OCI-LY3 (cell line): ENCODE measurements at regions not wholly inside any gene's neighbourhood (a gene's known extent, or its start where the extent isn't known, plus 50 kb on each side); places are given as distances from the start of the nearest gene placed in this dataset.
A peak's percentile ranks its signal among the peaks of the same experiment; 100 is the strongest.
"Not testable (repeated sequence)": the region's sequence is repeated elsewhere in the genome, so short reads cannot be mapped to it uniquely, and the experiment has no call there.

Experiments used
- H2AFZ ChIP-seq: fragments of 200-600, 300-600 bp; shearing (Covaris generic); 2 replicates; pipeline ENCODE4 v1.6.0; 2014; ENCODE audit warnings: antibody characterized with exemption, low read depth, low read length
- H3K27ac ChIP-seq: fragments of 200-600, 300-600 bp; sonication (generic); 2 replicates; pipeline ENCODE4 v1.5.1; 2014; ENCODE audit warnings: mild to moderate bottlenecking, low read length, moderate library complexity, mixed read lengths
- H3K27me3 ChIP-seq: fragments of 200-600, 300-600 bp; sonication (generic); 2 replicates; pipeline ENCODE4 v1.6.1; 2014; ENCODE audit warnings: low read depth, low read length, mixed read lengths
- H3K36me3 ChIP-seq: fragments of 200-600, 300-600 bp; sonication (generic); replicated peaks from 2 replicates; pipeline ENCODE3; 2014; ENCODE audit warnings: low read depth, low read length, mixed read lengths
- H3K4me1 ChIP-seq: fragments of 300-600, 200-600 bp; sonication (generic); 2 replicates; pipeline ENCODE4 v1.6.1; 2014; ENCODE audit warnings: low read length, mixed read lengths
- H3K4me2 ChIP-seq: fragments of 200-600, 300-600 bp; sonication (generic); 2 replicates; pipeline ENCODE4 v1.6.1; 2014; ENCODE audit warnings: low read length, mixed read lengths
- H3K4me3 ChIP-seq: fragments of 300-600, 200-600 bp; sonication (generic); 2 replicates; pipeline ENCODE4 v1.5.1; 2014; ENCODE audit warnings: antibody characterized with exemption, mild to moderate bottlenecking, low read length, moderate library complexity
- H3K79me2 ChIP-seq: fragments of 300-600, 200-600 bp; shearing (Covaris generic); 2 replicates; pipeline ENCODE4 v1.6.1; 2014; ENCODE audit warnings: mild to moderate bottlenecking, low read length, mixed read lengths
- H3K9ac ChIP-seq: fragments of 300-600, 200-600 bp; shearing (Covaris generic); 2 replicates; pipeline ENCODE4 v1.6.0; 2014; ENCODE audit warnings: mild to moderate bottlenecking, low read length, moderate library complexity
- H3K9me3 ChIP-seq: fragments of 200-600, 300-600 bp; shearing (Covaris generic); 2 replicates; pipeline ENCODE4 v1.6.1; 2014; ENCODE audit warnings: low read length, mixed read lengths; ENCODE audit not compliant: insufficient read depth
- H4K20me1 ChIP-seq: fragments of 200-600, 300-600 bp; sonication (generic); 2 replicates; pipeline ENCODE4 v1.6.1; 2016; ENCODE audit warnings: low read length, mixed read lengths; ENCODE audit not compliant: insufficient read depth
- EZH2phosphoT487 ChIP-seq: fragments of 200-600 bp; shearing (Covaris generic); IDR thresholded peaks from 2 replicates; pipeline ENCODE4 v1.6.1; 2018; ENCODE audit warnings: antibody characterized with exemption, mixed run types, low read depth
- TF ChIP-seq, protein P1 (sequence below): fragments of 200-600, 300-600 bp; sonication (generic); IDR thresholded peaks from 2 replicates; pipeline ENCODE4 v1.5.1; 2014; ENCODE audit warnings: antibody characterized with exemption, low read length, low read depth

- Histone ChIP-seq H3K4me1 (no peaks in the 10 kb centered on the region), H2AFZ (no peak overlapping the region), H3K79me2 (no peaks in the 10 kb centered on the region), H4K20me1 (no peaks in the 10 kb centered on the region), H3K27ac (no peak overlapping the region), H3K27me3 (no peaks in the 10 kb centered on the region), H3K4me3 (no peak overlapping the region), H3K36me3 (no peaks in the 10 kb centered on the region), H3K9me3 (no peaks in the 10 kb centered on the region), H3K9ac (no peak overlapping the region), H3K4me2 (no peak overlapping the region)
- TF ChIP-seq, protein P1, sequence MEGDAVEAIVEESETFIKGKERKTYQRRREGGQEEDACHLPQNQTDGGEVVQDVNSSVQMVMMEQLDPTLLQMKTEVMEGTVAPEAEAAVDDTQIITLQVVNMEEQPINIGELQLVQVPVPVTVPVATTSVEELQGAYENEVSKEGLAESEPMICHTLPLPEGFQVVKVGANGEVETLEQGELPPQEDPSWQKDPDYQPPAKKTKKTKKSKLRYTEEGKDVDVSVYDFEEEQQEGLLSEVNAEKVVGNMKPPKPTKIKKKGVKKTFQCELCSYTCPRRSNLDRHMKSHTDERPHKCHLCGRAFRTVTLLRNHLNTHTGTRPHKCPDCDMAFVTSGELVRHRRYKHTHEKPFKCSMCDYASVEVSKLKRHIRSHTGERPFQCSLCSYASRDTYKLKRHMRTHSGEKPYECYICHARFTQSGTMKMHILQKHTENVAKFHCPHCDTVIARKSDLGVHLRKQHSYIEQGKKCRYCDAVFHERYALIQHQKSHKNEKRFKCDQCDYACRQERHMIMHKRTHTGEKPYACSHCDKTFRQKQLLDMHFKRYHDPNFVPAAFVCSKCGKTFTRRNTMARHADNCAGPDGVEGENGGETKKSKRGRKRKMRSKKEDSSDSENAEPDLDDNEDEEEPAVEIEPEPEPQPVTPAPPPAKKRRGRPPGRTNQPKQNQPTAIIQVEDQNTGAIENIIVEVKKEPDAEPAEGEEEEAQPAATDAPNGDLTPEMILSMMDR = no peak
- TF ChIP-seq EZH2phosphoT487 = no peak
Observed at GRCh38 chr20:29763821-29764511, 1493.5 kb upstream of the DEFB115 start.

DNA sequence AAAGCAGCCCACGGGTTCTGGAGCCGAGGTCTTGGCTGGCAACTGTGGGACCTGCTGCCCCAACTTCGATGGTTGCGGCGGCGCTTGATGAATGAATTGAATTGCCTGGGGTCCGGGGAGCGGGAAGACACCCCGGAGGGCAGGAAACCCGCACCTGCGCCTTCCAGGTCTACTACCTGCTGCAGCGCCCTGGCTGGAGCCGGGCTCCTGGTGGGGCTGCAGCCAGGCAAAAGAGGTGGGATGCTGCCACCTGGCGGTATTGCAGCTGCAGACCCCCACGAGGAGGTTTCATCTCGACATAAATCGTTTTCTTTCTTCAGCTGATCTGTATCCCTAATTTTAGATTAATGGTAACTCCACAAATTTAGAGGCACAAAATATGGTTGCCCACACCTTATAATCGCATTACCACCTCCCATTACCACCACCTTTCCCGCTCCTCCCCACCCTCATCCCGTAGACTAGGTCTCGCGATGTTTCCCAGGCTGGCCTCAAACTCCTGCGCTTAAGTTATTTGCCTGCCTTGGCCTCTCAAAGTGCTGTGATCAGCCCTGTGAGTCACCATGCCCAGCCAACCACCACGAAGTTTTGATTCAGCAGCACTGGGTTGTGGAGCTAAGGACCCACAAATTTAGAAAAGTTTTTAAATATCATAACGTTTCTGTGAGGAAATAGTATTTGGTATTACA is 1492.4 kb upstream of the DEFB115 start:
- not testable (repeated sequence) for H3K4me1 ChIP-seq, H3K9ac ChIP-seq, H3K4me2 ChIP-seq, H3K9me3 ChIP-seq, H4K20me1 ChIP-seq, H2AFZ ChIP-seq, H3K27me3 ChIP-seq, H3K27ac ChIP-seq, H3K79me2 ChIP-seq, H3K36me3 ChIP-seq, H3K4me3 ChIP-seq
- TF ChIP-seq, protein P1 = peak; percentile 61

DNA sequence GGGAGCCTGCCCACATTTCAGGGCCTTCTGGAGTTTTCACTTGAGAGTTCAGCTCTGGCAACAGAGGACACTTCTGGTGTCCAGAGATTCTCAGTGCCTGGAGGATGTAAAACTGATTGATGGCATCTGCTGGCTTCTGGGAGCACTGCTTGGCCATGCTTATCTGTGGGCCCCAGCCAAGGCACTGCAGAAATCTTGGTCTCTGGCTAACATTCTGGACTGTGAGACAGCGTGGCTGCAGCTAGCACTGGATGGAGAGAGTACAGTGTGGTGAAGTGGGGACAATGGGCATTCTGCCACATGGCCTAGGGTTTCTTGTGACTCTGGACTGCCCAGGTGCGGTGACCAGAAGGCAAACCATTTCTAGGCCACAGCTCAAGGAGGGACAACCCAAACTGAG is 1479.4 kb upstream of the DEFB115 start:
- H3K4me3 ChIP-seq, H3K4me2 ChIP-seq, H3K9me3 ChIP-seq, H3K4me1 ChIP-seq, H3K27ac ChIP-seq, H3K36me3 ChIP-seq, H3K9ac ChIP-seq, H3K79me2 ChIP-seq, H2AFZ ChIP-seq, H3K27me3 ChIP-seq, H4K20me1 ChIP-seq: not testable (repeated sequence)

- H3K36me3 ChIP-seq, H4K20me1 ChIP-seq, H3K27me3 ChIP-seq, H2AFZ ChIP-seq, H3K4me3 ChIP-seq, H3K27ac ChIP-seq, H3K4me2 ChIP-seq, H3K4me1 ChIP-seq, H3K9me3 ChIP-seq, H3K9ac ChIP-seq, H3K79me2 ChIP-seq: not testable (repeated sequence)
Observed at GRCh38 chr20:29781217-29781616, 1476.2 kb upstream of the DEFB115 start.

DNA sequence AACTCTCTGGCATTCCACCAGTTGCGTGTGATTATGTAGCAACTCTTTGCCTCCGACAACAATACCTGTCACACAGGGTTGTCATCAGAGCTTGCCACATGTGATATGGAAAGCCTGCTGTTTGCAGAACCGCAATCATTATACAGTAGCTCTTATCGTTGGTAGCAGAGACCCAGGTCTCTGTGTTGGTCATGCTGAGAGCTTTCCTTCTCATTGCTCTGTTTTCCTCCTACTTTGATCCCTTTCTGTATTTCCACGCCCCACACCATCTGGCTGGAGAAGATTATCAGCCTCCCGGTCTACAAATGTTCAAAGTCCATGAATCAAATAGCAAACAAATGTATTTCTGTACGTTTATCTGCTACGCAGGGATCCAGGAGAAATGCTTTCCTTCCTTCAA is 1475.6 kb upstream of the DEFB115 start:
- H3K27me3 ChIP-seq, H4K20me1 ChIP-seq, H3K4me2 ChIP-seq, H3K79me2 ChIP-seq, H3K9ac ChIP-seq, H3K4me1 ChIP-seq, H3K27ac ChIP-seq, H2AFZ ChIP-seq, H3K9me3 ChIP-seq, H3K4me3 ChIP-seq, H3K36me3 ChIP-seq: not testable (repeated sequence)

DNA sequence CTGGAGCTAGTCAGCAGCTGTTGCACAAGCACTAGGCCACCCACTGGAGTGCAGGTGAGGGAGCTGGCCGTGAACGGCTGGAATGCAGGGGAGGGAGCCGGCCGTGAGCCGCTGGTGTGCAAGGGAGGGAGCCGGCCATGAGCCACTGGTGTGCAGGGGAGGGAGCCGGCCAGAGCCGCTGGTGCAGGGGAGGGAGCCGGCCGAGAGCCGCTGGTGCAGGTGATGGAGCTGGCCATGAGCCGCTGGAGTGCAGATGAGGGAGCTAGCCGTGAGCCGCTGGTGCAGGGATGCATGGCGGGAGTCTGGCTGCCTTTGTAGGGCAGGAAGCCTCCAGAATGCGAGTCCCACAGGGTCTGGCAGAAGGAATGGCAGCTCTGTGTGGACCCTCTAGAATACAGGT is 1470.0 kb upstream of the DEFB115 start:
- not testable (repeated sequence) for H3K27ac ChIP-seq, H4K20me1 ChIP-seq, H3K36me3 ChIP-seq, H3K4me2 ChIP-seq, H3K79me2 ChIP-seq, H3K4me3 ChIP-seq, H3K4me1 ChIP-seq, H3K27me3 ChIP-seq, H3K9ac ChIP-seq, H3K9me3 ChIP-seq, H2AFZ ChIP-seq
